22Rv1 (cell line): ENCODE measurements at regions not wholly inside any gene's neighbourhood (a gene's known extent, or its start where the extent isn't known, plus 50 kb on each side); places are given as distances from the start of the nearest gene placed in this dataset.

Experiments used
- H3K27ac ChIP-seq: fragments of 450-650 bp; 2 replicates; pipeline ENCODE4 v1.5.1; 2017
- ZFX ChIP-seq: fragments of 450-650 bp; IDR thresholded peaks from 2 replicates; pipeline ENCODE4 v1.6.1; 2017; ENCODE audit warnings: antibody characterized with exemption, borderline replicate concordance
- TF ChIP-seq, protein P1 (sequence below): fragments of 450-650 bp; IDR thresholded peaks from 2 replicates; pipeline ENCODE4 v1.5.1; 2017; ENCODE audit warnings: mild to moderate bottlenecking

DNA sequence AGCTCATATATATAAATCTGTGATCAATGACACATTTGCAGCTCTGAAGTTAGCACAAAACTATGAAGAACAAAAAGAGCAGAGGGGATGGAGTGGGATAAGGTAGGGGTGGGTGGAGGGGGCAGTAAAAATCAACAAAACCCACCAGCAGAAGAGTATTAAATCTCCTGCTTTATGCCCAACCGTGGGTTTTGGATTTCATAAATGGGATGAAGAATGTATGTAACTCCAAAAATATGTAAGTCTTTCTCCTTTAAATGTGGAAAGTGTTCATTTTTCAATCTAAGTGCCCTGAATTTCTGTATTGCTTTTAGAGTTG, 480.3 kb upstream of the MARCKS start:
- no peak overlapping the region for H3K27ac ChIP-seq
- no peak for TF ChIP-seq ZFX
- TF ChIP-seq, protein P1, sequence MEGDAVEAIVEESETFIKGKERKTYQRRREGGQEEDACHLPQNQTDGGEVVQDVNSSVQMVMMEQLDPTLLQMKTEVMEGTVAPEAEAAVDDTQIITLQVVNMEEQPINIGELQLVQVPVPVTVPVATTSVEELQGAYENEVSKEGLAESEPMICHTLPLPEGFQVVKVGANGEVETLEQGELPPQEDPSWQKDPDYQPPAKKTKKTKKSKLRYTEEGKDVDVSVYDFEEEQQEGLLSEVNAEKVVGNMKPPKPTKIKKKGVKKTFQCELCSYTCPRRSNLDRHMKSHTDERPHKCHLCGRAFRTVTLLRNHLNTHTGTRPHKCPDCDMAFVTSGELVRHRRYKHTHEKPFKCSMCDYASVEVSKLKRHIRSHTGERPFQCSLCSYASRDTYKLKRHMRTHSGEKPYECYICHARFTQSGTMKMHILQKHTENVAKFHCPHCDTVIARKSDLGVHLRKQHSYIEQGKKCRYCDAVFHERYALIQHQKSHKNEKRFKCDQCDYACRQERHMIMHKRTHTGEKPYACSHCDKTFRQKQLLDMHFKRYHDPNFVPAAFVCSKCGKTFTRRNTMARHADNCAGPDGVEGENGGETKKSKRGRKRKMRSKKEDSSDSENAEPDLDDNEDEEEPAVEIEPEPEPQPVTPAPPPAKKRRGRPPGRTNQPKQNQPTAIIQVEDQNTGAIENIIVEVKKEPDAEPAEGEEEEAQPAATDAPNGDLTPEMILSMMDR: no peak

DNA sequence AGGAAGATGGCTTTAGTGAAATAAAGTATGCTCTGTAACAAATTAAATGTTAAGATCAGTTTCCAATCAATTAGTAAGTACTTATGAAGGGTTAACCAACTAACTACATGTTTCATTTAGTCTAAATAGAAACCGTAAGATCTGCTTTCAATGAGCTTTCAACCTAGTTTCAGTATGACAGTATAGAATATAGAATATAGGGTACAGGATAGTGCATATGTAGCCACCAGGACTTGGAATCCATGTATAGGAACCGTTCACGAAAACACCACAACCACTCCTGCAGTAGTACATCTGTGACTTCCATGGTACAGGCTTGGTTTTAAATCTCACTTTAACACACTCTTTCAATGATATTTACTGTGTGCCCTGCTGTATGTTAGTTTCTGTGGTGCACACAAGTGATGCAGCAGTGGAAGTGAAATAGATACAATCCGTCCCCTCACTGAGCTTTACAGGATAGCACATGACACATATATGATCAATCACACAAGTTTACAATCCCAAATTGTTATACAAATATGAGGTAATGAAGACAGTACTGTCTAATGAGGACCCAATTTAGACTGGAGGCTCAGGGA, 479.7 kb upstream of the MARCKS start:
- H3K27ac ChIP-seq: no peak overlapping the region

DNA sequence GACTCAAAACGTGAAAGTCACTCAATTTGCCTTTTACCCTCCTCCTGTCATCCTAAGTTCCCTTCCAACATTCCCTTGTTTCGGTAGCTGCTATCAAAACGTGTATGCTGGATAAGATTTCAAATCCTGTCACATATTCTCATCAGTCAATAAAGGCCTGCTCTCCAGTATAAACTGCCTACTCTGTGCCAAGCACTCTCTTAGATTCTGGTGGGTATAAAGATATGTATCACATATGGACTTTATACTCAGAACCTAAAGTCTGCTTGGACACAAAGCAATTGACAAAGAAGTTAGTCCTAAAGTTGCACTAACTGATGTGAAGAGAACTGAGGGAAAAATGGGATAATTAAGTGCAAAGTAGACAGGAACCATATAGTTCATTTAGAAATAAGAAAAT, 476.6 kb upstream of the MARCKS start:
- no peak for TF ChIP-seq ZFX
- TF ChIP-seq, protein P1: no peak
- H3K27ac ChIP-seq: no peak overlapping the region

More for the DNA sequence above, 479.7 kb upstream of the MARCKS start:
- TF ChIP-seq, protein P1: no peak
- TF ChIP-seq ZFX: no peak

DNA sequence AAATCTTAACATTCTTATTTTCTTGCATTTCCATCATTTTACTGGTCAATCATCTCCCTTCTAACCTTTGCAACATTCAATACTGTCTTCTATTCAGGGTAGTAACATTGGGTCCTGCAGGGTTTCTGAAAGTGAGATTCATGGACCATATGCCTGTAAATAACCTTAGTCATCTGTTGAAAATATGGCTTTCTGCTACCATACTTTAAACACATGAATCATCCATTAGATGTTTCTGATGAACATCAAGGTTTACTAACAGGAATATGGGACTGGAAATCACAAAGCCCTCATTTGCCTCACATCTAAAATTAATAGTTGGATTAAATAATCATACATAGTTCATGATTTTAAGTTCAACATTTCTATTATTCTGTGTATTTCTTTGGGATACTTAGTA, 475.9 kb upstream of the MARCKS start:
- H3K27ac ChIP-seq: no peak overlapping the region
- no peak for TF ChIP-seq ZFX
- TF ChIP-seq, protein P1: no peak

DNA sequence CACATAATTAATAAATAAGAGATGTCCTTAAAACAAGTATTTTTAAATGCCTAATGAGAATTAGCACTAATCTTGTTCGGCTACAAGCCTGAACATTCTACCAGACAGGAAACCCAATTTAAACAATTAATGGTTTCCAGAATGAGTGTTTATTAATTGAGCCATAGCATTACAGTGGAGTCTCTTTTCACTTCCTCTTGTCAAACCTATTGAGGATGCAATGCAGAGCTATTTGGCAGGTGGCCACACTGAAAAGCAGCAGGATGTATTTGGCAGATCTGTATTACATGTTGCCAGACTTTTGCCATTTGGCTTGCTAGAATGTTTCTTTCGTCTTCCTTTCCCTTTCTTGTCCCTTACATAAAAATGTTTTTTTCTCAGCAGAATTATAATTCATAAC, 475.2 kb upstream of the MARCKS start:
- H3K27ac ChIP-seq: no peak overlapping the region
- no peak for TF ChIP-seq ZFX
- TF ChIP-seq, protein P1: no peak

DNA sequence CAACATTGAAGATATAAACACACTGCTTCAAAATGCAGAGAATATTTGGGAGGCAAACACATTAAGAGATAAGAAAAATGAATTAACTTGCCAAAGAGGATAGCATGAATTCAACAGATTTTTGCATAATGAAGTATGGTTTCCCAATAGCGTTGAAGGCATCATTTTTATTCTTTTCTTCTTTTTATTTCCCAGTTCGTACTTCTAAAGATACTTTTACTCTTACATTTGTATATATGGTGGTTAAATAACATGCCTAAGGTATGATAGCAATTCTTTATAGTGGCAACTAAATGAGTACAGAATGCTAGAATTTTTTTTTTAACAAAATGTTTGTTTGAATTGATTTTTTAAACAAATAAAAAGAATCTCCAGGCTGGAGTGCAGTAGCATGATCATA, 473.4 kb upstream of the MARCKS start:
- TF ChIP-seq, protein P1: no peak
- TF ChIP-seq ZFX: no peak
- H3K27ac ChIP-seq: no peak overlapping the region

DNA sequence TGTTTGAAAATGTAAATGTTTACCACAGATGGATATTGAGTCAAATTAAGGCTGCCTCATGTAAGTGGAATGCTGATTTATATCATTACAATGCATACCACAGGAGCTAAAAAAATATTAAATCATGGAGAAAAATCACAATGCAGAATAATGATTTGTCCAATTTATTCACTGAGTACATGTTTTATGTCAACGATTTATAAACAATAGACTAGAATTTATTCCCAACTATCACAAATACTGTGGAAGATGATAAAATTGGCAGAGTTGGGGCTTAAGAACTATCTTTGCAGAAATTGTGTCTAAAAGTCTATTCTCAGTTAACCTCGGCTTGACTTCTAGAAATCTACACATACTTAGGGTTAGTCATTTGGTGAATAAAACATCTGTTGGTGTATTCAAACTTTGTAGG, 472.1 kb upstream of the MARCKS start:
- no peak for TF ChIP-seq ZFX
- TF ChIP-seq, protein P1: no peak
- no peak overlapping the region for H3K27ac ChIP-seq
